Body of pancreas (tissue), 4 donors: ENCODE measurements at regions not wholly inside any gene's neighbourhood (a gene's known extent, or its start where the extent isn't known, plus 50 kb on each side); places are given as distances from the start of the nearest gene placed in this dataset.

ENCODE experiments used
- POLR2A ChIP-seq, 3 donors: fragments of 450-650 bp; IDR thresholded peaks; one replicate each; pipeline ENCODE4 v1.6.1; 2016; ENCODE audit warnings: antibody characterized with exemption in 3 of 3, mild to moderate bottlenecking in 2 of 3
- TF ChIP-seq, protein P1 (sequence below), 7 experiments: fragments of 450-650 bp in 4 of 7; fragments of 200-600 bp in 3 of 7; sonication (generic) in 3 of 7; IDR thresholded peaks; one replicate each; pipeline ENCODE4 v1.5.1; 2016 to 2019; ENCODE audit warnings: antibody characterized with exemption in 7 of 7

GRCh38 chr2:22198381-22199283 lies 1074.9 kb downstream of the TDRD15 start:
- TF ChIP-seq, protein P1, sequence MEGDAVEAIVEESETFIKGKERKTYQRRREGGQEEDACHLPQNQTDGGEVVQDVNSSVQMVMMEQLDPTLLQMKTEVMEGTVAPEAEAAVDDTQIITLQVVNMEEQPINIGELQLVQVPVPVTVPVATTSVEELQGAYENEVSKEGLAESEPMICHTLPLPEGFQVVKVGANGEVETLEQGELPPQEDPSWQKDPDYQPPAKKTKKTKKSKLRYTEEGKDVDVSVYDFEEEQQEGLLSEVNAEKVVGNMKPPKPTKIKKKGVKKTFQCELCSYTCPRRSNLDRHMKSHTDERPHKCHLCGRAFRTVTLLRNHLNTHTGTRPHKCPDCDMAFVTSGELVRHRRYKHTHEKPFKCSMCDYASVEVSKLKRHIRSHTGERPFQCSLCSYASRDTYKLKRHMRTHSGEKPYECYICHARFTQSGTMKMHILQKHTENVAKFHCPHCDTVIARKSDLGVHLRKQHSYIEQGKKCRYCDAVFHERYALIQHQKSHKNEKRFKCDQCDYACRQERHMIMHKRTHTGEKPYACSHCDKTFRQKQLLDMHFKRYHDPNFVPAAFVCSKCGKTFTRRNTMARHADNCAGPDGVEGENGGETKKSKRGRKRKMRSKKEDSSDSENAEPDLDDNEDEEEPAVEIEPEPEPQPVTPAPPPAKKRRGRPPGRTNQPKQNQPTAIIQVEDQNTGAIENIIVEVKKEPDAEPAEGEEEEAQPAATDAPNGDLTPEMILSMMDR (IDR thresholded peaks at IDR 0.05) = no peak
- no peak for TF ChIP-seq POLR2A (IDR thresholded peaks at IDR 0.05)
